SK-N-SH treated with all-trans-retinoic acid at 6 μM for 48 hours (cell line): ENCODE measurements at regions not wholly inside any gene's neighbourhood (a gene's known extent, or its start where the extent isn't known, plus 50 kb on each side); places are given as distances from the start of the nearest gene placed in this dataset.

Experiments
- ATAC-seq: fragments of 200-7000 bp; cut with Tn5 transposase; 3 replicates; pipeline ENCODE4 v1.9.1; 2020; ENCODE audit warnings: mild to moderate bottlenecking, moderate library complexity
- ARNTL ChIP-seq: fragments of 450-650 bp; formaldehyde crosslinking; IDR thresholded peaks from 2 replicates; pipeline ENCODE4 v1.5.0; 2020; ENCODE audit warnings: low read depth, mild to moderate bottlenecking, moderate library complexity, borderline replicate concordance
- BACH2 ChIP-seq: fragments of 250-450 bp; sonication (Bioruptor Pico); IDR thresholded peaks from 2 replicates; pipeline ENCODE4 v1.9.0; 2021; ENCODE audit warnings: mild to moderate bottlenecking, borderline replicate concordance
- CREB5 ChIP-seq: fragments of 250-450 bp; sonication (Bioruptor Pico); IDR thresholded peaks from 2 replicates; pipeline ENCODE4 v1.5.1; 2020; ENCODE audit warnings: low read depth, mild to moderate bottlenecking, moderate library complexity
- CSDC2 ChIP-seq: fragments of 250-450 bp; sonication (Bioruptor Pico); IDR thresholded peaks from 2 replicates; pipeline ENCODE4 v1.5.0; 2020; ENCODE audit warnings: mild to moderate bottlenecking, moderate library complexity
- CSRNP3 ChIP-seq: fragments of 250-450 bp; sonication (Bioruptor Pico); IDR thresholded peaks from 2 replicates; pipeline ENCODE4 v1.5.1; 2021; ENCODE audit warnings: mild to moderate bottlenecking, moderate library complexity
- ESRRG ChIP-seq: fragments of 250-450 bp; sonication (Bioruptor Pico); IDR thresholded peaks from 2 replicates; pipeline ENCODE4 v1.6.1; 2021; ENCODE audit warnings: mild to moderate bottlenecking
- GLIS3 ChIP-seq: fragments of 250-450 bp; sonication (Bioruptor Pico); IDR thresholded peaks from 2 replicates; pipeline ENCODE4 v1.5.0; 2020; ENCODE audit warnings: mild to moderate bottlenecking, moderate library complexity
- ISL1 ChIP-seq: fragments of 250-450 bp; sonication (Bioruptor Pico); IDR thresholded peaks from 2 replicates; pipeline ENCODE4 v2.1.2; 2022; ENCODE audit warnings: mild to moderate bottlenecking, moderate library complexity
- OSR1 ChIP-seq: fragments of 250-450 bp; sonication (Bioruptor Pico); IDR thresholded peaks from 2 replicates; pipeline ENCODE4 v1.8.0; 2022; ENCODE audit warnings: moderate library complexity, mild to moderate bottlenecking, inconsistent platforms
- PATZ1 ChIP-seq: fragments of 250-450 bp; sonication (Bioruptor Pico); IDR thresholded peaks from 2 replicates; pipeline ENCODE4 v1.8.0; 2020; ENCODE audit warnings: mild to moderate bottlenecking, moderate library complexity, borderline replicate concordance
- POU6F1 ChIP-seq: fragments of 250-450 bp; sonication (Bioruptor Pico); IDR thresholded peaks from 2 replicates; pipeline ENCODE4 v1.8.0; 2021; ENCODE audit warnings: low read depth, mild to moderate bottlenecking, moderate library complexity, borderline replicate concordance
- PPARA ChIP-seq: fragments of 250-450 bp; sonication (Bioruptor Pico); IDR thresholded peaks from 2 replicates; pipeline ENCODE4 v1.5.0; 2020; ENCODE audit warnings: mild to moderate bottlenecking, borderline replicate concordance
- RARB ChIP-seq: fragments of 250-450 bp; sonication (Bioruptor Pico); IDR thresholded peaks from 2 replicates; pipeline ENCODE4 v1.8.0; 2021; ENCODE audit warnings: mild to moderate bottlenecking, moderate library complexity
- SNAI2 ChIP-seq: fragments of 250-450 bp; sonication (Bioruptor Pico); IDR thresholded peaks from 2 replicates; pipeline ENCODE4 v1.5.0; 2020; ENCODE audit warnings: mild to moderate bottlenecking, moderate library complexity
- TCF4 ChIP-seq: fragments of 250-450 bp; sonication (Bioruptor Pico); IDR thresholded peaks from 2 replicates; pipeline ENCODE4 v1.8.0; 2021; ENCODE audit warnings: mild to moderate bottlenecking, moderate library complexity, borderline replicate concordance
- TOX ChIP-seq: fragments of 250-450 bp; sonication (Bioruptor Pico); IDR thresholded peaks from 2 replicates; pipeline ENCODE4 v1.8.0; 2021; ENCODE audit warnings: mild to moderate bottlenecking, moderate library complexity, borderline replicate concordance
- TSHZ2 ChIP-seq: fragments of 250-450 bp; sonication (Bioruptor Pico); IDR thresholded peaks from 2 replicates; pipeline ENCODE4 v1.5.0; 2020; ENCODE audit warnings: mild to moderate bottlenecking, moderate library complexity
- ZFP3 ChIP-seq: fragments of 250-450 bp; sonication (Bioruptor Pico); IDR thresholded peaks from 2 replicates; pipeline ENCODE4 v1.5.0; 2020; ENCODE audit warnings: mild to moderate bottlenecking, moderate library complexity
- ZFP30 ChIP-seq: fragments of 450-650 bp; formaldehyde crosslinking; IDR thresholded peaks from 2 replicates; pipeline ENCODE4 v1.5.0; 2022; ENCODE audit warnings: mild to moderate bottlenecking, moderate library complexity
- ZNF565 ChIP-seq: fragments of 450-650 bp; formaldehyde crosslinking; conservative IDR thresholded peaks from 2 replicates; pipeline ENCODE4 v1.5.0; 2020; ENCODE audit warnings: low read depth, mild to moderate bottlenecking, moderate library complexity
- ZNF70 ChIP-seq: fragments of 450-650 bp; formaldehyde crosslinking; IDR thresholded peaks from 2 replicates; pipeline ENCODE4 v1.5.0; 2020; ENCODE audit warnings: mild to moderate bottlenecking, moderate library complexity
- ZNF8 ChIP-seq: fragments of 450-650 bp; formaldehyde crosslinking; IDR thresholded peaks from 2 replicates; pipeline ENCODE4 v1.5.0; 2020; ENCODE audit warnings: mild to moderate bottlenecking, moderate library complexity

GRCh38 chr13:37383046-37383445, 215.5 kb downstream of the POSTN start (continued):
- TF ChIP-seq CSRNP3 (no peak), GLIS3 (CRISPR knock-in tag) (no peak), ZNF70 (no peak)

- TF ChIP-seq GLIS3 (CRISPR knock-in tag), result no peak
- no peak for TF ChIP-seq ZFP30 (CRISPR knock-in tag)
- TF ChIP-seq PPARA (CRISPR knock-in tag), result no peak
- TF ChIP-seq ZNF8 (CRISPR knock-in tag), result no peak
These were observed 216.4 kb downstream of the POSTN start for GRCh38 chr13:37382146-37382545.

GRCh38 chr13:37381502-37381901, 217.1 kb downstream of the POSTN start:
- TF ChIP-seq ZNF565, result no peak
- TF ChIP-seq OSR1, result no peak
- TF ChIP-seq ZFP30 (CRISPR knock-in tag), result no peak
- no peak for TF ChIP-seq GLIS3 (CRISPR knock-in tag)
- TF ChIP-seq TSHZ2 (CRISPR knock-in tag), result no peak
- no peak for TF ChIP-seq CSDC2 (CRISPR knock-in tag)
- no peak for TF ChIP-seq CSRNP3
- no peak for TF ChIP-seq ESRRG (CRISPR knock-in tag)
- TF ChIP-seq ISL1 (CRISPR knock-in tag), result no peak
- no peak for TF ChIP-seq TCF4 (CRISPR knock-in tag)
- no peak for TF ChIP-seq RARB
- TF ChIP-seq ARNTL (CRISPR knock-in tag), result no peak
- no peak for TF ChIP-seq BACH2

More at GRCh38 chr13:37382146-37382545, 216.4 kb downstream of the POSTN start:
- ATAC-seq, result peak; percentile 36; the same call in 1 of the 3 replicates

GRCh38 chr13:37379841-37380240, 218.7 kb downstream of the POSTN start:
- no peak for ATAC-seq
- TF ChIP-seq ARNTL (CRISPR knock-in tag), result no peak
- no peak for TF ChIP-seq OSR1
- TF ChIP-seq TOX, result no peak
- TF ChIP-seq BACH2, result no peak
- TF ChIP-seq PATZ1, result no peak
- TF ChIP-seq ZFP3 (CRISPR knock-in tag), result no peak

More at GRCh38 chr13:37381502-37381901, 217.1 kb downstream of the POSTN start:
- ATAC-seq, result no peak

- TF ChIP-seq SNAI2 (no peak), ARNTL (CRISPR knock-in tag) (no peak), CREB5 (CRISPR knock-in tag) (no peak), ESRRG (CRISPR knock-in tag) (no peak), ZNF70 (no peak), TCF4 (CRISPR knock-in tag) (no peak), ZFP30 (CRISPR knock-in tag) (no peak), POU6F1 (no peak), TSHZ2 (CRISPR knock-in tag) (no peak), TOX (no peak), RARB (no peak)
- ATAC-seq, result no peak
These were observed 222.8 kb downstream of the POSTN start for GRCh38 chr13:37375724-37376123.
